KG1 (cell line): ENCODE measurements at regions not wholly inside any gene's neighbourhood (a gene's known extent, or its start where the extent isn't known, plus 50 kb on each side); places are given as distances from the start of the nearest gene placed in this dataset.

Experiments
- DNase-seq: peaks from one replicate; lab custom pipeline; 2025; lab: John Stamatoyannopoulos, UW

DNA sequence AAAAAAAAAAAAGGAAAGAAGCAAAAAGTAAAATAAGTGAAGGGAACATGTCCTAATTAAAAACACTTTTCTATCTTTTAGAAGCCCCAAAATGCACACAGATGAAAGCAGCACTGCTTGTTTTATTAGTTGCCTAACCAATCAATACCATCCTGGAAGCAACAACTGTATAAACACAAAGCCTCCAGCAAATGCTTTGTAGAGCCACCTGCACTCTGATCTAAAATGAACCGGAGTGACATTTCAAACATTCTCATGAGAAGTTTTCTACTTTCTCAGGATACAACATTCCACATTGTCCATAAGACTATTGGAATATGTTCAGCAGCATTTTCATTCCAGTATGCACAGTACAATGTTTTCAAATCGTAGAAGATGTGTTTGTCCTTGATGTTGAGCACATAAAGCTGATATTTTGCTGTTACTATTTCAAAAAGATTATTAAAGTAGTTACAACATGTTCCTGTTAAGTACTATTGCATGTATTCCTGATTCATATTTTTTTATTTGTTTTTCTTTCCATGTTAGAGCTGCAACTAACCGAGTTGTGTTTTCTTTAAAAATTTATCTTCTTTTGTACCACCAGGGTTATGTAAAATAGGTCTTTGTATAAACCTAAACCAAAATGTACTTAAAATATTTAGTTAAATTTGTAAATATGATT is 50.3 kb upstream of the PLSCR5 start:
- DNase-seq = no peak
